Thyroid gland (tissue), 4 donors: ENCODE measurements at regions not wholly inside any gene's neighbourhood (a gene's known extent, or its start where the extent isn't known, plus 50 kb on each side); places are given as distances from the start of the nearest gene placed in this dataset.

ENCODE experiments used
- DNase-seq, 2 donors: peaks; one replicate each; pipeline ENCODE4 v3.0.0-alpha.2; 2019
- H3K27ac ChIP-seq, 3 donors: fragments of 200-600 bp; sonication (generic); 1 replicate in 2 of 3; 2 replicates in 1 of 3; pipeline ENCODE4 v1.5.1; 2016 to 2019; ENCODE audit warnings: mild to moderate bottlenecking in 1 of 3, moderate library complexity in 1 of 3
- H3K27me3 ChIP-seq: fragments of 200-600 bp; sonication (generic); one replicate; pipeline ENCODE4 v1.5.1; 2019
- H3K36me3 ChIP-seq, 2 donors: fragments of 200-600 bp; sonication (generic); one replicate each; pipeline ENCODE4 v1.5.1; 2016 to 2019
- H3K4me1 ChIP-seq, 2 donors: fragments of 200-600 bp; sonication (generic); one replicate each; pipeline ENCODE4 v1.5.1; 2017 to 2019
- H3K4me3 ChIP-seq, 3 donors: fragments of 200-600 bp; sonication (generic); replicated peaks in 1 of 3; 1 replicate in 2 of 3; 2 replicates in 1 of 3; pipeline ENCODE4 v1.5.1; 2016; ENCODE audit warnings: mild to moderate bottlenecking in 1 of 3
- H3K9me3 ChIP-seq: fragments of 200-600 bp; sonication (generic); one replicate; pipeline ENCODE4 v1.5.1; 2017
- POLR2A ChIP-seq, 2 donors: fragments of 450-650 bp; IDR thresholded peaks; one replicate each; pipeline ENCODE4 v1.6.1; 2017; ENCODE audit warnings: antibody characterized with exemption in 2 of 2, mild to moderate bottlenecking in 2 of 2, moderate library complexity in 1 of 2
- WGBS, 2 donors: methylation state at CpG; one replicate each; pipeline ENCODE4 v1.1.5; 2017; 5-methylcytosine and 5-hydroxymethylcytosine counted together
- intact Hi-C: fragments of 100-400 bp; cut with DNase I; formaldehyde crosslinking; loops from one replicate; pipeline ENCODE4 v1.15.1; 2023
- TF ChIP-seq, protein P1 (sequence below), 6 experiments: fragments of 200-600 bp in 3 of 6; fragments of 450-650 bp in 3 of 6; sonication (generic) in 3 of 6; IDR thresholded peaks; one replicate each; pipeline ENCODE4 v1.5.1; 2016 to 2019; ENCODE audit warnings: antibody characterized with exemption in 6 of 6, mild to moderate bottlenecking in 2 of 6, inconsistent platforms in 1 of 6, moderate library complexity in 1 of 6

DNA sequence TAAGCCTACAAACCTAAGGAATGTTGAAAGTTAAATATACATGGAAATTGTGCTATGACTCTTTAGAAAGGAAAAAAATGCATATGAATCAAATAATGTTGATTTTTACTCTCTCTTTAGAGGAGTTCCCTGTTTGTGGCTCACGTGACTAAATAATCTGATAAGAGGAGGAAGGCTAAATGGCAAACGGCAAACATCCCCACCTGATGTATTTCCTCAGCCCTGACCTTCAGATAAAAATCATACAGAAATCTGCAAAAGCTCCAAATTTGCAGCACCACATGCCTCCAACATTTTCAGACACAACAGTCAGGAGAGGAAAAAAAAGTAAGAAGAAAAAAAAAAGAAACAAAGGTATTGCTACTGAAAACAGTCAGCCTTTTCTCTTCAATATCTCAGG is 423.0 kb upstream of the PSMD7 start:
- intact Hi-C loops = no loop called here
- TF ChIP-seq POLR2A (IDR thresholded peaks at IDR 0.05) = no peak
- TF ChIP-seq, protein P1, sequence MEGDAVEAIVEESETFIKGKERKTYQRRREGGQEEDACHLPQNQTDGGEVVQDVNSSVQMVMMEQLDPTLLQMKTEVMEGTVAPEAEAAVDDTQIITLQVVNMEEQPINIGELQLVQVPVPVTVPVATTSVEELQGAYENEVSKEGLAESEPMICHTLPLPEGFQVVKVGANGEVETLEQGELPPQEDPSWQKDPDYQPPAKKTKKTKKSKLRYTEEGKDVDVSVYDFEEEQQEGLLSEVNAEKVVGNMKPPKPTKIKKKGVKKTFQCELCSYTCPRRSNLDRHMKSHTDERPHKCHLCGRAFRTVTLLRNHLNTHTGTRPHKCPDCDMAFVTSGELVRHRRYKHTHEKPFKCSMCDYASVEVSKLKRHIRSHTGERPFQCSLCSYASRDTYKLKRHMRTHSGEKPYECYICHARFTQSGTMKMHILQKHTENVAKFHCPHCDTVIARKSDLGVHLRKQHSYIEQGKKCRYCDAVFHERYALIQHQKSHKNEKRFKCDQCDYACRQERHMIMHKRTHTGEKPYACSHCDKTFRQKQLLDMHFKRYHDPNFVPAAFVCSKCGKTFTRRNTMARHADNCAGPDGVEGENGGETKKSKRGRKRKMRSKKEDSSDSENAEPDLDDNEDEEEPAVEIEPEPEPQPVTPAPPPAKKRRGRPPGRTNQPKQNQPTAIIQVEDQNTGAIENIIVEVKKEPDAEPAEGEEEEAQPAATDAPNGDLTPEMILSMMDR (IDR thresholded peaks at IDR 0.05) = no peak
- WGBS, 2 donors = 30 to 37% methylated on average over 2 of the region's 2 CpGs

DNA sequence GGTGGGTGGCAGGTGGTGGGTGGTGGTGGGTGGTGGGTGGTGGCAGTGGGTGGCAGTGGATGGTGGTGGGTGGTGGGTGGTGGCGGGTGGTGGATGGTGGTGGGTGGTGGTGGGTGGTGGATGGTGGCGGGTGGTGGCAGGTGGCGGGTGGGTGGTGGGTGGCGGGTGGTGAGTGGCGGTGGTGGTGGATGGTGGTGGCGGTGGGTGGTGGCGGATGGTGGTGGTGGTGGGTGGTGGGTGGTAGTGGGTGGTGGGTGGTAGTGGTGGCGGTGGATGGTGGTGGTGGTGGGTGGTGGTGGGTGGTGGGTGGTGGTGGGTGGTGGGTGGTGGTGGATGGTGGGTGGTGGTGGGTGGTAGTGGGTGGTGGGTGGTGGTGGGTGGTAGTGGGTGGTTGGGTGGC is 423.8 kb upstream of the PSMD7 start:
- no peaks in the 10 kb centered on the region for H3K36me3 ChIP-seq
- DNase-seq = no peak
- H3K27ac ChIP-seq = no peak overlapping the region
- no peaks in the 10 kb centered on the region for H3K27me3 ChIP-seq
- intact Hi-C loops = no loop called here
- no peak overlapping the region for H3K4me3 ChIP-seq
- H3K9me3 ChIP-seq = no peaks in the 10 kb centered on the region
- H3K4me1 ChIP-seq = no peaks in the 10 kb centered on the region
- TF ChIP-seq, protein P1 (IDR thresholded peaks at IDR 0.05) = no peak
- TF ChIP-seq POLR2A (IDR thresholded peaks at IDR 0.05) = no peak
- 100% methylated on average over 1 of the region's 8 CpGs; no CpG with 5 or more reads in 1 of the 2 donors for WGBS, 2 donors

More for the DNA sequence above, 423.0 kb upstream of the PSMD7 start:
- Histone ChIP-seq H3K4me1 (no peaks in the 10 kb centered on the region), H3K9me3 (no peaks in the 10 kb centered on the region), H3K27me3 (no peaks in the 10 kb centered on the region), H3K27ac (no peak overlapping the region), H3K4me3 (no peak overlapping the region), H3K36me3 (no peaks in the 10 kb centered on the region)
- no peak for DNase-seq

DNA sequence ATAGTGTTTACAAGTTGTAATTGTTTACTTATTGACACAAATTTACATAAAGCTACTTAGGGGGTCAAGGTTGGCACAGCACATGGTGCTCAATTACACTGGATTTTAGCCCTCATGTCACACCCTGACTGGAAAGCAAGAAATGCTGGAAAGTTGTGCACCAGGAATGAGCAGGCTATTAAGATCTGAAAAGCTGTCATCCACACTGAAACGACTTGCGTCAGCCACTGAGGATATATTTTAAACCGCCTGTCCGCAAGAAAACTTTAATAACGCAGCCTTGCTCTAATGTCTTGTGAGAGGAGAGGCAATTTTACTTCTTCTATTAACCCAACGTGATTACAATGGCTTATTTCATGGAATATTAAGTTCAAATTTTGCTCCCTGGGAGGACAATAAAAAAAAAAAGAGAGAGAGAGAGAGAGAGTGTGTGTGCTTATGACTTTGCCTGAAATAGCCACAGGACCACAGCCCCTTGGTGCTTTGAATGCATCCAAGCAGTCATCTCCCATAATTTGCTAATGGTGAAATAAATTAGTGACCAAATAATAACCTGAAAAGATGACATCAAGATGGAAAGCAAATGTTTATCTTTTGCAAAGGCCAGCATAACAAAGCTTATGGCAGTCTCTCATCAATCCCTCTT is 425.4 kb upstream of the PSMD7 start:
- H3K4me1 ChIP-seq = no peaks in the 10 kb centered on the region
- no peaks in the 10 kb centered on the region for H3K27me3 ChIP-seq
- H3K9me3 ChIP-seq = no peaks in the 10 kb centered on the region
- 83% methylated on average over 6 of the region's 6 CpGs for WGBS, 2 donors
- no peak overlapping the region for H3K27ac ChIP-seq
- no peak overlapping the region for H3K4me3 ChIP-seq
- no peak for TF ChIP-seq POLR2A (IDR thresholded peaks at IDR 0.05)
- TF ChIP-seq, protein P1 (IDR thresholded peaks at IDR 0.05) = no peak
- intact Hi-C loops = no loop called here
- no peaks in the 10 kb centered on the region for H3K36me3 ChIP-seq
- DNase-seq = no peak

DNA sequence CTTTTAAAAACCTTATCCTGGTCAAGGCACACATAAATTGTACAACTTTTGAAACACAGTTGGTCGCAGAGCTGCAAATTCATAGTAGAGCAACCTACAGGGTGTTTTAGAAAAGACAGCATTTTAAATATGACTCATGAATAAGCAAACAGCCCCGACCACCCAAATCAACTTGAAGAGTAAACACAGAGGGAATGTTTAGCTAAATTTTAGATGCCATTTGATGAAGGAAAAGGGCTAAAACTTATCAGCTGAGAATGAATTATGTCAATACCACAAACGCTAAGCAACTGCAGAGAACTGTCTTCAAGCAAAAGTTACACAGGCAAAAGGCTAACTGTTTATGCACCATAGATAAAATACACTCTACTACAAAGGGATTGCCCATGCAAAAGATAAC is 427.5 kb upstream of the PSMD7 start:
- TF ChIP-seq POLR2A (IDR thresholded peaks at IDR 0.05) = no peak
- TF ChIP-seq, protein P1 (IDR thresholded peaks at IDR 0.05) = no peak
- intact Hi-C loops = no loop called here

DNA sequence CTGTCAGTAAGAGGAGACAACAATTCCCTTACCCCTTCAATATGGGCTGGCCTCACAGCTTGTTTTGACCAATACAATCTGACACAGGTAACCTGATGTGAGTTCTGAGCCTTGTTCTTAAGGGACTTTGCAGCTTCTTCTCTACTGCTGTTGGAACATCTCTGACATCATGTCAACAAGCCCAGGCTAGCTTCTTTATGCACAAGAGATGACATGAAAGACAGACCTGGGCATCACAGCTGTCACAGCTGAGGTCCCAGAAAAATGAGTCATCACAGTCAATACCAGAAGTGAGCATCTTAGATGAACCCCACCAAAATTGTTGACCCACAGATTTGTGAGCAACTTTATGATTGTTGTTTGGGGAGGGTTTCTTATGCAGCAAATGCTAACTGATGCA is 431.7 kb upstream of the PSMD7 start:
- H3K4me1 ChIP-seq = no peaks in the 10 kb centered on the region
- no peaks in the 10 kb centered on the region for H3K36me3 ChIP-seq
- no peaks in the 10 kb centered on the region for H3K9me3 ChIP-seq
- no peak overlapping the region for H3K27ac ChIP-seq
- TF ChIP-seq, protein P1 (IDR thresholded peaks at IDR 0.05) = no peak
- no peak for TF ChIP-seq POLR2A (IDR thresholded peaks at IDR 0.05)
- no peaks in the 10 kb centered on the region for H3K27me3 ChIP-seq
- no peak for DNase-seq
- no peak overlapping the region for H3K4me3 ChIP-seq
- intact Hi-C loops = no loop called here

More for the DNA sequence above, 427.5 kb upstream of the PSMD7 start:
- H3K4me3 ChIP-seq = no peak overlapping the region
- no peak for DNase-seq
- no peaks in the 10 kb centered on the region for H3K27me3 ChIP-seq
- no peaks in the 10 kb centered on the region for H3K36me3 ChIP-seq
- no peaks in the 10 kb centered on the region for H3K9me3 ChIP-seq
- no peaks in the 10 kb centered on the region for H3K4me1 ChIP-seq
- no peak overlapping the region for H3K27ac ChIP-seq
- 75 to 76% methylated on average over 3 of the region's 3 CpGs for WGBS, 2 donors
